ENCODE measurements at regions not wholly inside any gene's neighbourhood (a gene's known extent, or its start where the extent isn't known, plus 50 kb on each side); places are given as distances from the start of the nearest gene placed in this dataset.

DNA sequence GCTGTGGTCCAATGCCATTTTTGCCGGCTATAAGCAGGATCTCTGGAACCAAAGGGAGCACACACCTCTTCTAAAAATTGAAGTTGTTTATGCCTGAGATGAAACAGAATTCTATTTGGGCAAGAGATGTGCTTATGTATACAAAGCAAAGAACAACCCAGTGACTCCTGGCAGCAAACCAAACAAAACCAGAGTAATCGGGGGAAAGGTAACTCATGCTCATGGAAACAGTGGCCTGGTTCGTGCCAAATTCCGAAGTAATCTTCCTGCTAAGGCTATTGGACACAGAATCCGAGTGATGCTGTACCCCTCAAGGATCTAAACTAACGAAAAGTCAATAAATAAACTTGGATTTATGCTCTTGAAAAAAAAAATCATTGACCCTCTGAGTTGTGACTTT, 178.7 kb downstream of the CEMIP2 start:
- no peaks in the 10 kb centered on the region for H3K36me3 ChIP-seq (ENCODE audit: insufficient read depth, low read length)
- no peak overlapping the region for H3K4me3 ChIP-seq (ENCODE audit: low read length)
- no peaks in the 10 kb centered on the region for H3K27me3 ChIP-seq (ENCODE audit: insufficient read depth, low read length)
- no peak overlapping the region for H3K27ac ChIP-seq (ENCODE audit: low read depth, low read length)
- 97% methylated on average over 6 of the region's 6 CpGs for WGBS
- H3K4me1 ChIP-seq (ENCODE audit: insufficient read depth, low read length): 0 out of 2 replicates have a peak, but pooled peaks cover 4% of the 10 kb centered on the region
- H3K9me3 ChIP-seq (ENCODE audit: insufficient read depth, low read depth, low read length): no peaks in the 10 kb centered on the region
- no peak overlapping the region for H3K9ac ChIP-seq (ENCODE audit: low read depth, low read length)

GRCh38 chr9:71587576-71588362, 180.5 kb downstream of the CEMIP2 start:
- H3K9me3 ChIP-seq (ENCODE audit: insufficient read depth, low read depth, low read length): no peaks in the 10 kb centered on the region
- H3K27ac ChIP-seq (ENCODE audit: low read depth, low read length): no peak overlapping the region
- no peak overlapping the region for H3K4me3 ChIP-seq (ENCODE audit: low read length)
- WGBS: 91% methylated on average over 5 of the region's 5 CpGs
- H3K36me3 ChIP-seq (ENCODE audit: insufficient read depth, low read length): no peaks in the 10 kb centered on the region
- no peaks in the 10 kb centered on the region for H3K4me1 ChIP-seq (ENCODE audit: insufficient read depth, low read length)
- H3K9ac ChIP-seq (ENCODE audit: low read depth, low read length): no peak overlapping the region
- no peaks in the 10 kb centered on the region for H3K27me3 ChIP-seq (ENCODE audit: insufficient read depth, low read length)

GRCh38 chr9:71583792-71584191, 184.5 kb downstream of the CEMIP2 start:
- Histone ChIP-seq H3K4me1 (ENCODE audit: insufficient read depth, low read length) (no peaks in the 10 kb centered on the region), H3K4me3 (ENCODE audit: low read length) (no peak overlapping the region), H3K27me3 (ENCODE audit: insufficient read depth, low read length) (no peaks in the 10 kb centered on the region), H3K9me3 (ENCODE audit: insufficient read depth, low read depth, low read length) (no peaks in the 10 kb centered on the region), H3K36me3 (ENCODE audit: insufficient read depth, low read length) (no peaks in the 10 kb centered on the region), H3K27ac (ENCODE audit: low read depth, low read length) (no peak overlapping the region), H3K9ac (ENCODE audit: low read depth, low read length) (no peak overlapping the region)
- WGBS: 56% methylated on average over 1 of the region's 1 CpG

GRCh38 chr9:71582347-71582746, 186.0 kb downstream of the CEMIP2 start:
- 88% methylated on average over 2 of the region's 2 CpGs for WGBS
- no peaks in the 10 kb centered on the region for H3K27me3 ChIP-seq (ENCODE audit: insufficient read depth, low read length)

GRCh38 chr9:71581101-71581500, 187.2 kb downstream of the CEMIP2 start:
- Histone ChIP-seq H3K27ac (ENCODE audit: low read depth, low read length) (no peak overlapping the region), H3K4me1 (ENCODE audit: insufficient read depth, low read length) (no peaks in the 10 kb centered on the region), H3K9me3 (ENCODE audit: insufficient read depth, low read depth, low read length) (no peaks in the 10 kb centered on the region), H3K36me3 (ENCODE audit: insufficient read depth, low read length) (no peaks in the 10 kb centered on the region), H3K4me3 (ENCODE audit: low read length) (no peak overlapping the region), H3K27me3 (ENCODE audit: insufficient read depth, low read length) (no peaks in the 10 kb centered on the region), H3K9ac (ENCODE audit: low read depth, low read length) (no peak overlapping the region)
- WGBS: 95% methylated on average over 1 of the region's 2 CpGs

More at GRCh38 chr9:71582347-71582746, 186.0 kb downstream of the CEMIP2 start:
- Histone ChIP-seq H3K9me3 (ENCODE audit: insufficient read depth, low read depth, low read length) (no peaks in the 10 kb centered on the region), H3K4me3 (ENCODE audit: low read length) (no peak overlapping the region), H3K27ac (ENCODE audit: low read depth, low read length) (no peak overlapping the region), H3K4me1 (ENCODE audit: insufficient read depth, low read length) (no peaks in the 10 kb centered on the region), H3K9ac (ENCODE audit: low read depth, low read length) (no peak overlapping the region), H3K36me3 (ENCODE audit: insufficient read depth, low read length) (no peaks in the 10 kb centered on the region)

GRCh38 chr9:71571186-71571585, 197.1 kb downstream of the CEMIP2 start:
- no peaks in the 10 kb centered on the region for H3K9me3 ChIP-seq (ENCODE audit: insufficient read depth, low read depth, low read length)
- 95% methylated on average over 4 of the region's 4 CpGs for WGBS
- no peaks in the 10 kb centered on the region for H3K36me3 ChIP-seq (ENCODE audit: insufficient read depth, low read length)
- H3K27ac ChIP-seq (ENCODE audit: low read depth, low read length): no peak overlapping the region
- no peaks in the 10 kb centered on the region for H3K27me3 ChIP-seq (ENCODE audit: insufficient read depth, low read length)
- H3K9ac ChIP-seq (ENCODE audit: low read depth, low read length): no peak overlapping the region
- no peak overlapping the region for H3K4me3 ChIP-seq (ENCODE audit: low read length)
- H3K4me1 ChIP-seq (ENCODE audit: insufficient read depth, low read length): no peaks in the 10 kb centered on the region

GRCh38 chr9:71567890-71568289, 200.4 kb downstream of the CEMIP2 start:
- Histone ChIP-seq H3K36me3 (ENCODE audit: insufficient read depth, low read length) (no peaks in the 10 kb centered on the region), H3K27ac (ENCODE audit: low read depth, low read length) (no peak overlapping the region), H3K9me3 (ENCODE audit: insufficient read depth, low read depth, low read length) (no peaks in the 10 kb centered on the region)

GRCh38 chr9:71562140-71562539, 206.2 kb downstream of the CEMIP2 start:
- Histone ChIP-seq H3K9ac (ENCODE audit: low read depth, low read length) (no peak overlapping the region), H3K9me3 (ENCODE audit: insufficient read depth, low read depth, low read length) (no peaks in the 10 kb centered on the region), H3K27me3 (ENCODE audit: insufficient read depth, low read length) (no peaks in the 10 kb centered on the region), H3K27ac (ENCODE audit: low read depth, low read length) (no peak overlapping the region), H3K36me3 (ENCODE audit: insufficient read depth, low read length) (no peaks in the 10 kb centered on the region), H3K4me3 (ENCODE audit: low read length) (no peak overlapping the region), H3K4me1 (ENCODE audit: insufficient read depth, low read length) (no peaks in the 10 kb centered on the region)
- 91% methylated on average over 3 of the region's 4 CpGs for WGBS

More at GRCh38 chr9:71567890-71568289, 200.4 kb downstream of the CEMIP2 start:
- no peak overlapping the region for H3K9ac ChIP-seq (ENCODE audit: low read depth, low read length)
- no peaks in the 10 kb centered on the region for H3K27me3 ChIP-seq (ENCODE audit: insufficient read depth, low read length)
- H3K4me3 ChIP-seq (ENCODE audit: low read length): no peak overlapping the region
- H3K4me1 ChIP-seq (ENCODE audit: insufficient read depth, low read length): no peaks in the 10 kb centered on the region

- H3K4me3 ChIP-seq (ENCODE audit: low read length): no peak overlapping the region
- no peaks in the 10 kb centered on the region for H3K9me3 ChIP-seq (ENCODE audit: insufficient read depth, low read depth, low read length)
- 60% methylated on average over 2 of the region's 2 CpGs for WGBS
- no peaks in the 10 kb centered on the region for H3K27me3 ChIP-seq (ENCODE audit: insufficient read depth, low read length)
- H3K27ac ChIP-seq (ENCODE audit: low read depth, low read length): no peak overlapping the region
- no peaks in the 10 kb centered on the region for H3K36me3 ChIP-seq (ENCODE audit: insufficient read depth, low read length)
- H3K9ac ChIP-seq (ENCODE audit: low read depth, low read length): no peak overlapping the region
- H3K4me1 ChIP-seq (ENCODE audit: insufficient read depth, low read length): peaks cover 2% of the 10 kb centered on the region; the same call in 1 of the 2 replicates
These were observed 211.0 kb downstream of the CEMIP2 start for GRCh38 chr9:71557310-71557709.

DNA sequence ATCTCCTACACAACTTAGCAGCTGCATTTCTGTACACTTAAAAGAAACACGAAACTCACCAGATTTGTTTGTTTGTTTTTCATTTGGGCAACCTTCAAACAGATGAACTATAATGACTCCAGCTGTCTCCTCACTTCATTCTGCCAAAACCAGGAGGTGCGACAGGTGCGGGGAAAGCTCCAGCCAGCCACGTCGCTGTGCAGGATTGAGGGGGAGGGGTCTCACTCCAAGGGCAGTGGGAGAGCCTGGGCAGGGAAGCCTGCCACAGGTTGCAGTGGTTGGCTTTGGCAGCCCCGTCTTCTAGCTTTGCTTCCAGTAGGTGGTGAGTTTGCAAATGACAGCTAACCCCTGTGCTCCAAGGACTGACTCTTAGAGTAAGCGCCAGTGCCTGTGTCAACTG, 215.8 kb downstream of the CEMIP2 start:
- no peak overlapping the region for H3K9ac ChIP-seq (ENCODE audit: low read depth, low read length)
- peaks cover 3% of the 10 kb centered on the region; the same call in 1 of the 2 replicates for H3K27me3 ChIP-seq (ENCODE audit: insufficient read depth, low read length)
- H3K36me3 ChIP-seq (ENCODE audit: insufficient read depth, low read length): no peaks in the 10 kb centered on the region
- peaks cover 6% of the 10 kb centered on the region; the same call in 1 of the 2 replicates for H3K4me1 ChIP-seq (ENCODE audit: insufficient read depth, low read length)
- H3K9me3 ChIP-seq (ENCODE audit: insufficient read depth, low read depth, low read length): no peaks in the 10 kb centered on the region
- no peak overlapping the region for H3K27ac ChIP-seq (ENCODE audit: low read depth, low read length)
- H3K4me3 ChIP-seq (ENCODE audit: low read length): no peak overlapping the region
- 23% methylated on average over 7 of the region's 7 CpGs for WGBS

GRCh38 chr9:71549023-71549422, 219.3 kb downstream of the CEMIP2 start:
- H3K9ac ChIP-seq (ENCODE audit: low read depth, low read length): no peak overlapping the region
- H3K9me3 ChIP-seq (ENCODE audit: insufficient read depth, low read depth, low read length): no peaks in the 10 kb centered on the region
- no peak overlapping the region for H3K27ac ChIP-seq (ENCODE audit: low read depth, low read length)
- H3K4me3 ChIP-seq (ENCODE audit: low read length): no peak overlapping the region
- H3K4me1 ChIP-seq (ENCODE audit: insufficient read depth, low read length): peaks cover 6% of the 10 kb centered on the region; the same call in 1 of the 2 replicates
- 89% methylated on average over 2 of the region's 2 CpGs for WGBS
- peaks cover 3% of the 10 kb centered on the region; the same call in 1 of the 2 replicates for H3K27me3 ChIP-seq (ENCODE audit: insufficient read depth, low read length)
- no peaks in the 10 kb centered on the region for H3K36me3 ChIP-seq (ENCODE audit: insufficient read depth, low read length)

All from HUES64 (cell line).